ENCODE measurements at regions not wholly inside any gene's neighbourhood (a gene's known extent, or its start where the extent isn't known, plus 50 kb on each side); places are given as distances from the start of the nearest gene placed in this dataset.
A peak's percentile ranks its signal among the peaks of the same experiment; 100 is the strongest.

- H3K27me3 Mint-ChIP-seq (ENCODE audit: insufficient read depth), result no peaks in the 10 kb centered on the region
- H3K9me3 Mint-ChIP-seq, result no peaks in the 10 kb centered on the region
- no peak overlapping the region for H3K4me3 Mint-ChIP-seq
- H3K27me3 ChIP-seq (ENCODE audit: control insufficient read depth, insufficient read depth, low read length, poor library complexity, severe bottlenecking), result no peaks in the 10 kb centered on the region
- no peaks in the 10 kb centered on the region for H3K36me3 Mint-ChIP-seq (ENCODE audit: low read depth)
- peak; percentile 56 for DNase-seq
- no peak overlapping the region for H3K4me3 ChIP-seq (ENCODE audit: low read length)
- TF ChIP-seq CTCF (conservative IDR thresholded peaks at IDR 0.05), result no peak
- 81 to 92% methylated on average over 3 of the region's 3 CpGs for WGBS, 2 experiments (ENCODE audit: insufficient coverage in 1 of 2, insufficient read length in 1 of 2)
- H3K9ac ChIP-seq (ENCODE audit: extremely low read depth, low read length, poor library complexity, severe bottlenecking), result no peak overlapping the region
- H3K9me3 ChIP-seq (ENCODE audit: control insufficient read depth, low read length), result no peaks in the 10 kb centered on the region
- no peak overlapping the region for H3K27ac ChIP-seq (ENCODE audit: low read depth, low read length)
- H3K4me1 ChIP-seq (ENCODE audit: control insufficient read depth, insufficient read depth, low read length), result peaks cover 3% of the 10 kb centered on the region
- no peaks in the 10 kb centered on the region for H3K36me3 ChIP-seq (ENCODE audit: control insufficient read depth, insufficient read depth, low read length)
- H3K27ac Mint-ChIP-seq, result peak overlapping the region; percentile 58
- H3K4me1 Mint-ChIP-seq, result peaks cover 39% of the 10 kb centered on the region
Measured at GRCh38 chr6:40948570-40948969, 90.5 kb downstream of the UNC5CL start.

GRCh38 chr6:40947876-40948526 is 91.0 kb downstream of the UNC5CL start:
- Histone ChIP-seq H3K4me1 (ENCODE audit: control insufficient read depth, insufficient read depth, low read length) (peaks cover 3% of the 10 kb centered on the region), H3K36me3 (ENCODE audit: control insufficient read depth, insufficient read depth, low read length) (no peaks in the 10 kb centered on the region), H3K27ac (ENCODE audit: low read depth, low read length) (no peak overlapping the region), H3K4me3 (ENCODE audit: low read length) (no peak overlapping the region), H3K27me3 (ENCODE audit: control insufficient read depth, insufficient read depth, low read length, poor library complexity, severe bottlenecking) (no peaks in the 10 kb centered on the region), H3K9me3 (ENCODE audit: control insufficient read depth, low read length) (no peaks in the 10 kb centered on the region), H3K9ac (ENCODE audit: extremely low read depth, low read length, poor library complexity, severe bottlenecking) (no peak overlapping the region)
- TF ChIP-seq CTCF (conservative IDR thresholded peaks at IDR 0.05), result no peak
- H3K27me3 Mint-ChIP-seq (ENCODE audit: insufficient read depth), result no peaks in the 10 kb centered on the region
- DNase-seq, result peak; percentile 61
- no peak overlapping the region for H3K4me3 Mint-ChIP-seq
- H3K4me1 Mint-ChIP-seq, result peaks cover 39% of the 10 kb centered on the region
- H3K27ac Mint-ChIP-seq, result peak overlapping the region; percentile 66
- H3K9me3 Mint-ChIP-seq, result no peaks in the 10 kb centered on the region
- H3K36me3 Mint-ChIP-seq (ENCODE audit: low read depth), result no peaks in the 10 kb centered on the region
- 86 to 91% methylated on average over 1 to 2 of the region's 2 CpGs for WGBS, 2 experiments (ENCODE audit: insufficient coverage in 1 of 2, insufficient read length in 1 of 2)

- no peaks in the 10 kb centered on the region for H3K9me3 ChIP-seq (ENCODE audit: control insufficient read depth, low read length)
- 89 to 100% methylated on average over 1 of the region's 1 CpG for WGBS, 2 experiments (ENCODE audit: insufficient coverage in 1 of 2, insufficient read length in 1 of 2)
- H3K4me3 ChIP-seq (ENCODE audit: low read length), result no peak overlapping the region
- H3K9me3 Mint-ChIP-seq, result peaks cover 3% of the 10 kb centered on the region
- no peak for TF ChIP-seq CTCF (conservative IDR thresholded peaks at IDR 0.05)
- H3K27me3 Mint-ChIP-seq (ENCODE audit: insufficient read depth), result no peaks in the 10 kb centered on the region
- H3K4me3 Mint-ChIP-seq, result no peak overlapping the region
- H3K27me3 ChIP-seq (ENCODE audit: control insufficient read depth, insufficient read depth, low read length, poor library complexity, severe bottlenecking), result no peaks in the 10 kb centered on the region
- H3K36me3 ChIP-seq (ENCODE audit: control insufficient read depth, insufficient read depth, low read length), result no peaks in the 10 kb centered on the region
- H3K9ac ChIP-seq (ENCODE audit: extremely low read depth, low read length, poor library complexity, severe bottlenecking), result no peak overlapping the region
- no peak overlapping the region for H3K27ac ChIP-seq (ENCODE audit: low read depth, low read length)
- no peak overlapping the region for H3K27ac Mint-ChIP-seq
- DNase-seq, result no peak
- H3K36me3 Mint-ChIP-seq (ENCODE audit: low read depth), result peaks cover 2% of the 10 kb centered on the region
- H3K4me1 ChIP-seq (ENCODE audit: control insufficient read depth, insufficient read depth, low read length), result peaks cover 3% of the 10 kb centered on the region
- peaks cover 39% of the 10 kb centered on the region for H3K4me1 Mint-ChIP-seq
Measured at GRCh38 chr6:40946738-40947301, 92.2 kb downstream of the UNC5CL start.
